Right lobe of liver (tissue), 6 donors: ENCODE measurements at regions not wholly inside any gene's neighbourhood (a gene's known extent, or its start where the extent isn't known, plus 50 kb on each side); places are given as distances from the start of the nearest gene placed in this dataset.

ENCODE experiments used
- ATAC-seq, 4 donors: fragments of 200-7000 bp; cut with Tn5 transposase; one replicate each; pipeline ENCODE4 v1.9.1; 2020; ENCODE audit warnings: mild to moderate bottlenecking in 4 of 4, moderate library complexity in 4 of 4
- DNase-seq, 3 donors: peaks; one replicate each; pipeline ENCODE4 v3.0.0-alpha.2; 2020
- H3K27ac ChIP-seq, 3 donors: fragments of 200-600 bp; one replicate each; pipeline ENCODE4 v1.8.0; 2022
- H3K27me3 ChIP-seq, 2 donors: fragments of 200-600 bp; one replicate each; pipeline ENCODE4 v1.8.0; 2022
- H3K36me3 ChIP-seq, 4 donors: fragments of 200-600 bp; sonication (generic) in 1 of 4; one replicate each; pipeline versions ENCODE4 v1.5.1 to v1.8.0; 2017 to 2022; ENCODE audit warnings: control low read depth in 1 of 4
- H3K4me1 ChIP-seq, 4 donors: fragments of 200-600 bp; sonication (generic) in 1 of 4; one replicate each; pipeline versions ENCODE4 v1.5.1 to v1.8.0; 2017 to 2022; ENCODE audit warnings: control low read depth in 1 of 4
- H3K4me3 ChIP-seq, 3 donors: fragments of 200-600 bp; one replicate each; pipeline ENCODE4 v1.8.0; 2022
- H3K9me3 ChIP-seq, 4 donors: fragments of 200-600 bp; sonication (generic) in 1 of 4; one replicate each; pipeline versions ENCODE4 v1.5.1 to v1.8.0; 2017 to 2022; ENCODE audit warnings: control low read depth in 1 of 4
- POLR2A ChIP-seq: fragments of 450-650 bp; IDR thresholded peaks from one replicate; pipeline ENCODE4 v1.6.1; 2017; ENCODE audit warnings: antibody characterized with exemption, mild to moderate bottlenecking
- WGBS: methylation state at CpG from one replicate; pipeline ENCODE4 v1.1.6; 2018; ENCODE audit warnings: low coverage, low lambda C conversion rate; ENCODE audit not compliant: insufficient coverage; ENCODE audit errors: missing lambda C conversion rate; 5-methylcytosine and 5-hydroxymethylcytosine counted together
- intact Hi-C, 2 donors: fragments of 100-400 bp; cut with DNase I; formaldehyde crosslinking; loops; one replicate each; pipeline versions ENCODE4 v1.11.2 to v1.14.1; 2022
- TF ChIP-seq, protein P1 (sequence below), 4 donors: fragments of 200-600 bp in 3 of 4; fragments of 450-650 bp in 1 of 4; IDR thresholded peaks; one replicate each; pipeline versions ENCODE4 v1.5.1 to v1.8.0; 2016 to 2022; ENCODE audit warnings: antibody characterized with exemption in 4 of 4, mild to moderate bottlenecking in 2 of 4
- donor health status: DM: no; HTN: yes; CAD: no.
- donor health status: DM: no; HTN: no; CAD: no.
- donor health status: DM: no; HTN: no; CAD: no.
- donor health status: DM: no; HTN: yes; CAD: no.
- donor health status: DM: no; HTN: yes; CAD: no.

GRCh38 chr2:8550481-8550880 lies 131.4 kb upstream of the ID2 start:
- ATAC-seq = no peak

GRCh38 chr2:8550937-8551621 lies 130.8 kb upstream of the ID2 start:
- WGBS = 80% methylated on average over 12 of the region's 14 CpGs
- peak in 1 of 3 donors; percentile 41 for DNase-seq

More at GRCh38 chr2:8550481-8550880, 131.4 kb upstream of the ID2 start:
- Histone ChIP-seq H3K27ac (no peak overlapping the region), H3K27me3 (no peaks in the 10 kb centered on the region), H3K4me1 (peaks cover 0 to 13% (median 0%) of the 10 kb centered on the region in 4 donors), H3K4me3 (no peak overlapping the region), H3K36me3 (no peaks in the 10 kb centered on the region), H3K9me3 (no peaks in the 10 kb centered on the region)
- 100% methylated on average over 1 of the region's 10 CpGs for WGBS
- intact Hi-C loops = no loop called here
- TF ChIP-seq POLR2A = no peak
- TF ChIP-seq, protein P1, sequence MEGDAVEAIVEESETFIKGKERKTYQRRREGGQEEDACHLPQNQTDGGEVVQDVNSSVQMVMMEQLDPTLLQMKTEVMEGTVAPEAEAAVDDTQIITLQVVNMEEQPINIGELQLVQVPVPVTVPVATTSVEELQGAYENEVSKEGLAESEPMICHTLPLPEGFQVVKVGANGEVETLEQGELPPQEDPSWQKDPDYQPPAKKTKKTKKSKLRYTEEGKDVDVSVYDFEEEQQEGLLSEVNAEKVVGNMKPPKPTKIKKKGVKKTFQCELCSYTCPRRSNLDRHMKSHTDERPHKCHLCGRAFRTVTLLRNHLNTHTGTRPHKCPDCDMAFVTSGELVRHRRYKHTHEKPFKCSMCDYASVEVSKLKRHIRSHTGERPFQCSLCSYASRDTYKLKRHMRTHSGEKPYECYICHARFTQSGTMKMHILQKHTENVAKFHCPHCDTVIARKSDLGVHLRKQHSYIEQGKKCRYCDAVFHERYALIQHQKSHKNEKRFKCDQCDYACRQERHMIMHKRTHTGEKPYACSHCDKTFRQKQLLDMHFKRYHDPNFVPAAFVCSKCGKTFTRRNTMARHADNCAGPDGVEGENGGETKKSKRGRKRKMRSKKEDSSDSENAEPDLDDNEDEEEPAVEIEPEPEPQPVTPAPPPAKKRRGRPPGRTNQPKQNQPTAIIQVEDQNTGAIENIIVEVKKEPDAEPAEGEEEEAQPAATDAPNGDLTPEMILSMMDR (IDR thresholded peaks at IDR 0.05) = no peak
- peak in 1 of 3 donors; percentile 31 for DNase-seq

GRCh38 chr2:8551622-8552074 lies 130.2 kb upstream of the ID2 start:
- Histone ChIP-seq H3K27ac (no peak overlapping the region), H3K9me3 (no peaks in the 10 kb centered on the region), H3K4me1 (peaks cover 0 to 13% (median 0%) of the 10 kb centered on the region in 4 donors), H3K36me3 (no peaks in the 10 kb centered on the region), H3K27me3 (no peaks in the 10 kb centered on the region), H3K4me3 (no peak overlapping the region)
- no peak for DNase-seq
- ATAC-seq = peak in 3 of 4 donors; percentile 5 to 28 (median 23)
- WGBS = 55% methylated on average over 8 of the region's 8 CpGs
- no peak for TF ChIP-seq POLR2A
- TF ChIP-seq, protein P1 (IDR thresholded peaks at IDR 0.05) = no peak
- intact Hi-C loops = no loop called here

More at GRCh38 chr2:8550937-8551621, 130.8 kb upstream of the ID2 start:
- Histone ChIP-seq H3K4me1 (peaks cover 0 to 13% (median 0%) of the 10 kb centered on the region in 4 donors), H3K36me3 (no peaks in the 10 kb centered on the region), H3K27me3 (no peaks in the 10 kb centered on the region), H3K9me3 (no peaks in the 10 kb centered on the region), H3K27ac (no peak overlapping the region), H3K4me3 (no peak overlapping the region)
- no peak for ATAC-seq
- TF ChIP-seq POLR2A = no peak
- TF ChIP-seq, protein P1 (IDR thresholded peaks at IDR 0.05) = no peak
- intact Hi-C loops = no loop called here

DNA sequence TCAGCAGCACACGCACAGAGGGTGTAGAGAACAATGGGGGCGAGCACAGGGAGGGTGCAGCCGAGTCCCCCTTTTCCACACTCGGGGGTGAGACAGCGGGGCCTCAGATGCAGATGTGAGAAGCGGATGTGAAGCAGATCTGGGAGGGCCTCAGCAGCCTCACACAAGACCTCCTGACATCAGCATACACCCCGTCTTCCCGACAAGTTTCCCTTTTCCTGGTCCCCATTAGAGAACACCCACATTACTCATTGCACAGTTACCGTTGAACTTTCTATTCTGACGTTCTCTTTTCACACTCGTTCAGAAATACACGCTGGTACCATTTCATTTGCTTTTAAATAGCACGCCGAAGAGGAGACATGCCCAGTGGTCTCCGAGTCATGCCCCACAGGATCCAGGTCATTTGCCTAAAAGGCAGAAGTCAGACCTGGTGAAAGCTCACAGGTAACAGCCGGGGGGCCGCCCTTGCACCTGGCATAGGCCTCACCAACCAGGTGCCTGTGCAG lies 129.5 kb upstream of the ID2 start:
- no peaks in the 10 kb centered on the region for H3K27me3 ChIP-seq
- no peak overlapping the region for H3K27ac ChIP-seq
- WGBS = 93% methylated on average over 12 of the region's 17 CpGs
- DNase-seq = peak in 1 of 3 donors; percentile 32
- H3K9me3 ChIP-seq = no peaks in the 10 kb centered on the region
- no peak overlapping the region for H3K4me3 ChIP-seq
- H3K4me1 ChIP-seq = peaks cover 0 to 13% (median 0%) of the 10 kb centered on the region in 4 donors
- ATAC-seq = no peak
- no peaks in the 10 kb centered on the region for H3K36me3 ChIP-seq
- intact Hi-C loops = no loop called here
- TF ChIP-seq, protein P1 (IDR thresholded peaks at IDR 0.05) = no peak
- TF ChIP-seq POLR2A = no peak
